ENCODE measurements at regions not wholly inside any gene's neighbourhood (a gene's known extent, or its start where the extent isn't known, plus 50 kb on each side); places are given as distances from the start of the nearest gene placed in this dataset.

DNA sequence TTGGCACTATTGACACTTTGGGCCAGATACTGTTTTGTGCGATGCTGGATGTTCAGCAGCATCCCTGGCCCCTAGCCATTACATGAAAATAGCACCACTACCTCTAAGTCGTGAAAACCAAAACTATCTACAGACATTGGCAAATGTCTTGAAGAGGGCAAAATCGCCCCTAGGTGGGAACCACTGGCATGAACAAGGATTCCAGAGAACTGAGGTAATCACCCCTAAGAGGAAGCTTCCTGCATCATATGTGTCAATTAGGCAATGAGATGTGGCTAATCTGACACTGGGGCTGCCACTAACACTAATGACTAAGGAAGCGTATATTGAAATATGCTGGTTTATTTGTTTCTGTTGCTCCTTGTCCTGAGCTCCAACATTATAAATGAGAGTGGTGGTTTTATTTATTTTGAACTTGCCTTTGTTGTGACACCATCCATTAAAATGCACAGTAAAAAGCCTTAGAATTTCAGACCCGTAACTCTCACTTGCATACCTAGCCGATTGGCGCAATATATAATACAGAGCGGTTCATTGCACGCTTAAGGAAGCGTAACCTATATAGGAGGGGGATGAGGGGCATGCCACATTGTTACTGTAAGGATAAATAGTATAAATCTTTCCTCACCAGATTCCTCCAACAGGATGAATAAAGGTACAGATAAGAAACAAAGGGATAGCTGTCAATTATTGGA lies 299.8 kb upstream of the CNTN4 start:
- TF ChIP-seq POLR2A (IDR thresholded peaks at IDR 0.05), result no peak
- TF ChIP-seq, protein P1, sequence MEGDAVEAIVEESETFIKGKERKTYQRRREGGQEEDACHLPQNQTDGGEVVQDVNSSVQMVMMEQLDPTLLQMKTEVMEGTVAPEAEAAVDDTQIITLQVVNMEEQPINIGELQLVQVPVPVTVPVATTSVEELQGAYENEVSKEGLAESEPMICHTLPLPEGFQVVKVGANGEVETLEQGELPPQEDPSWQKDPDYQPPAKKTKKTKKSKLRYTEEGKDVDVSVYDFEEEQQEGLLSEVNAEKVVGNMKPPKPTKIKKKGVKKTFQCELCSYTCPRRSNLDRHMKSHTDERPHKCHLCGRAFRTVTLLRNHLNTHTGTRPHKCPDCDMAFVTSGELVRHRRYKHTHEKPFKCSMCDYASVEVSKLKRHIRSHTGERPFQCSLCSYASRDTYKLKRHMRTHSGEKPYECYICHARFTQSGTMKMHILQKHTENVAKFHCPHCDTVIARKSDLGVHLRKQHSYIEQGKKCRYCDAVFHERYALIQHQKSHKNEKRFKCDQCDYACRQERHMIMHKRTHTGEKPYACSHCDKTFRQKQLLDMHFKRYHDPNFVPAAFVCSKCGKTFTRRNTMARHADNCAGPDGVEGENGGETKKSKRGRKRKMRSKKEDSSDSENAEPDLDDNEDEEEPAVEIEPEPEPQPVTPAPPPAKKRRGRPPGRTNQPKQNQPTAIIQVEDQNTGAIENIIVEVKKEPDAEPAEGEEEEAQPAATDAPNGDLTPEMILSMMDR (IDR thresholded peaks at IDR 0.05), result no peak
